ENCODE measurements at regions not wholly inside any gene's neighbourhood (a gene's known extent, or its start where the extent isn't known, plus 50 kb on each side); places are given as distances from the start of the nearest gene placed in this dataset.

GRCh38 chr2:138235041-138235440 lies 266.5 kb upstream of the SPOPL start:
- peak; percentile 65 for DNase-seq (ENCODE audit: low spot score)

GRCh38 chr2:138236142-138236541 lies 265.4 kb upstream of the SPOPL start:
- no peaks in the 10 kb centered on the region for H3K27me3 ChIP-seq (ENCODE audit: insufficient read depth)
- no peaks in the 10 kb centered on the region for H4K20me1 ChIP-seq (replicated peaks; ENCODE audit: insufficient read depth)
- TF ChIP-seq ZNF114 (CRISPR knock-in tag; IDR thresholded peaks at IDR 0.05): no peak
- TF ChIP-seq REST (IDR thresholded peaks at IDR 0.05; ENCODE audit: unreplicated experiment): no peak
- no peak for TF ChIP-seq ZNF331 (CRISPR knock-in tag; IDR thresholded peaks at IDR 0.05; ENCODE audit: low read depth)
- no peak for TF ChIP-seq EZH2phosphoT487 (IDR thresholded peaks at IDR 0.05; ENCODE audit: unreplicated experiment)
- no peak for TF ChIP-seq ZNF462 (CRISPR knock-in tag; IDR thresholded peaks at IDR 0.05)
- TF ChIP-seq POLR2AphosphoS5 (IDR thresholded peaks at IDR 0.05; ENCODE audit: low read depth): no peak
- H3K36me3 ChIP-seq (ENCODE audit: insufficient read depth): no peaks in the 10 kb centered on the region
- Mint-ChIP-seq H3K27ac (peak overlapping the region; percentile 85), H3K4me1 (peaks cover 33% of the 10 kb centered on the region), H3K4me3 (no peak overlapping the region), H3K9me3 (no peaks in the 10 kb centered on the region), H3K36me3 (ENCODE audit: low read depth) (no peaks in the 10 kb centered on the region), H3K27me3 (ENCODE audit: insufficient read depth, low read depth, poor library complexity) (no peaks in the 10 kb centered on the region)
- H3K27ac ChIP-seq (ENCODE audit: low read depth): no peak overlapping the region
- no peak overlapping the region for H3K4me2 ChIP-seq
- DNase-seq (ENCODE audit: low spot score) (no peak), ATAC-seq (no peak)
- H3K4me1 ChIP-seq (ENCODE audit: insufficient read depth): peaks cover 37% of the 10 kb centered on the region
- no peaks in the 10 kb centered on the region for H3K79me2 ChIP-seq (replicated peaks; ENCODE audit: insufficient read depth)
- H2AFZ ChIP-seq: no peak overlapping the region; the same call in 1 of the 2 replicates
- no peaks in the 10 kb centered on the region for H3K9me2 ChIP-seq (ENCODE audit: insufficient read depth)
- no peaks in the 10 kb centered on the region for H3F3A ChIP-seq (replicated peaks; ENCODE audit: low read depth)
- H3K4me3 ChIP-seq: no peak overlapping the region

More at GRCh38 chr2:138235041-138235440, 266.5 kb upstream of the SPOPL start:
- no peaks in the 10 kb centered on the region for H4K20me1 ChIP-seq (replicated peaks; ENCODE audit: insufficient read depth)
- TF ChIP-seq NANOG (IDR thresholded peaks at IDR 0.05; ENCODE audit: borderline replicate concordance): 0 out of 2 replicates have a peak, but pooled peaks have one; percentile 10
- no peak for TF ChIP-seq CREB1 (CRISPR knock-in tag; IDR thresholded peaks at IDR 0.05; ENCODE audit: low read depth)
- peak overlapping the region; percentile 53 for H3K27ac ChIP-seq (ENCODE audit: low read depth)
- Mint-ChIP-seq H3K9me3 (no peaks in the 10 kb centered on the region), H3K27ac (peak overlapping the region; percentile 92), H3K4me3 (peak overlapping the region; percentile 27; the same call in 2 of the 3 replicates), H3K4me1 (peaks cover 33% of the 10 kb centered on the region), H3K27me3 (ENCODE audit: insufficient read depth, low read depth, poor library complexity) (no peaks in the 10 kb centered on the region), H3K36me3 (ENCODE audit: low read depth) (no peaks in the 10 kb centered on the region)
- no peak overlapping the region for H2AFZ ChIP-seq
- H3K9me2 ChIP-seq (ENCODE audit: insufficient read depth): no peaks in the 10 kb centered on the region
- H3K4me1 ChIP-seq (ENCODE audit: insufficient read depth): peaks cover 37% of the 10 kb centered on the region
- H3K36me3 ChIP-seq (ENCODE audit: insufficient read depth): no peaks in the 10 kb centered on the region
- no peaks in the 10 kb centered on the region for H3K79me2 ChIP-seq (replicated peaks; ENCODE audit: insufficient read depth)
- peak; percentile 26; the same call in 1 of the 3 replicates for ATAC-seq
- no peaks in the 10 kb centered on the region for H3F3A ChIP-seq (replicated peaks; ENCODE audit: low read depth)
- no peak overlapping the region for H3K4me3 ChIP-seq
- peak overlapping the region; percentile 5; the same call in 1 of the 2 replicates for H3K4me2 ChIP-seq
- H3K27me3 ChIP-seq (ENCODE audit: insufficient read depth): no peaks in the 10 kb centered on the region

All from GM23338 (cell line).